Hematopoietic multipotent progenitor cell treated with erythropoietin and hydrocortisone succinate and interleukin-3 and kit ligand, for 8 days (in vitro differentiated cells): ENCODE measurements at regions not wholly inside any gene's neighbourhood (a gene's known extent, or its start where the extent isn't known, plus 50 kb on each side); places are given as distances from the start of the nearest gene placed in this dataset.

ENCODE experiments used
- DNase-seq: peaks from one replicate; pipeline ENCODE4 v3.0.0-alpha.2; 2015

- no peak for DNase-seq
Observed at GRCh38 chr1:53378061-53378460, 50.2 kb upstream of the LRP8 start.

DNA sequence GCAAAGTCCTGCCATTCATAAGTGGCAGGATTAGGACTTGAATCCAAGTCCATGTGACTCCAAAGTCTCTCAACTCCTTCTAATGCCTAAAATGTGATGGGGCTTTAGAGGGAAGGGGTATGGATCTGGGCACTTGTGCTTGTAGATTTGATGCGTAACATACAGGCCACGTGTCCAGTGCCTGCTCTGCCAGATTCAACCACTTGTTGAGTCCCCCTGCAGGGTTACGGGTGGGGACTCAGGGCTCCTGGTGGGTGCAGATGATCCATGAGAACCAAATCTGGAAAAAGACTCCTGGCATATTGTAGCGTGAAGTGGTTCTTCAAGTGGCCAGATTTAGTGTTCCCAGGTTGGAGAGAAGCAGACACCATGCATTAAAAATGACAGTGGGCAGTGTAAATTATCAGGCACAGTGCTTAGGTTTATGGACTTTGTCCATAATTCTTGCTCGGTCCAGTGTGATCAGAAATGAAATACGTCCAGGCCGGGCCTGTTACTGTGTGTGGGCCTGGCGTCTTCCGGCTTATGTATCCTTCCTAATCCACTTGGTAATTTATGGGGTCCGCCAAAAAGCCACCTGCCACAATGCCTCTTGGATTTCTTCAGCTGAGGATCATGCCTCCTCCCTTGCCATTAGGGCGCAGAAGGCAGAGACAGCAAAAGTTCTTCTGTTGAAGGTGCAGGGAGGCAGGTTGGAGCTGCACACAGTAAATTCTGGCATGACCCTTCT, 51.2 kb upstream of the LRP8 start:
- no peak for DNase-seq

- DNase-seq: no peak
Observed at GRCh38 chr1:53379662-53380002, 51.8 kb upstream of the LRP8 start.

DNA sequence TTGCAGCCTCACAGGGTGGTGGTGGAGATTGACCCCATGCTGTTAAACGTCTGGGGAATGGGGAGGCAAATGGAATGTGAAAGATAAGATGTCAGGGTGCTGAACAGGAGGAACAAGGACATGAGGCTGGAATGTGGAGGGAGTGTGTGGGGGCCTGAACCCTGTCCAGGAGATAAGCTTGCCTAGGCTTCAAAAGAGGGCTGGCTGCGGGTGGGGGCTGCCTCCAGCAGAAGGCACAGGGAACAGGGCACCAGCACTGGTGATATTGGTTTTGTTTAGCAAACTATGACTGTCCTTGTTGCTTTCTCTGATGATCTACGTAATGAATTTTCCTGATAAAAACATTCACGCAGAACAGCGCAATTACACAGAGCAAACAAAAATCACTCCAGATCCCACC, 52.4 kb upstream of the LRP8 start:
- DNase-seq: no peak

DNA sequence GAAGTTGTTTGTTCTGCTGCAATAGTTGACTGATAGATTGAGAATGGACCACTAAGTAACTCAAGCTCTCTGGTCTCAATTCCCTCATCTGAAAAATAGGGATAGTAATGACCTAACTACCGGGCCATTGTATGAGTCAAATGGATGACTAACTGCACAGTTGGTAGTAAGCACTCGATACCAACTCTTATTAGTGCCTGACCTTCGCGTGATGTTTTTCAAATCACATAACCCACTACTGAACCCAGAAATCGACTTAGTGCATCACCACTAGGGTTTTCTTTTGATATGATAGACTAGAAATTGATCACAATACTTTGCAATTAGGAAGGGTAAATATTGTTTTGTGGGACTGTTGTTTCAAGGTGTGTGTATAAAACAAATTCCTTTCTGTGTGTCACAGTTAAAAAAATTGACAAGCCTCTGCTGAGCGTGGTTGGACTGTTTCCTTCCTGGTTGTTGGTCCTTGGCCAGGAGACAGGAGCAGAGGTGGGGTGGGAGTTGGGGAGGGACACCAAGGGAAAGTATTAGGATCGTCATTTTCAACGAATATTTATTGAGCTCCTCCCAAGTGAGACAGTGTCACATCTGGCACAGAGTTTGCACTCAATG, 54.0 kb upstream of the LRP8 start:
- DNase-seq: no peak

GRCh38 chr1:53383136-53383870, 55.4 kb upstream of the LRP8 start:
- DNase-seq: no peak

DNA sequence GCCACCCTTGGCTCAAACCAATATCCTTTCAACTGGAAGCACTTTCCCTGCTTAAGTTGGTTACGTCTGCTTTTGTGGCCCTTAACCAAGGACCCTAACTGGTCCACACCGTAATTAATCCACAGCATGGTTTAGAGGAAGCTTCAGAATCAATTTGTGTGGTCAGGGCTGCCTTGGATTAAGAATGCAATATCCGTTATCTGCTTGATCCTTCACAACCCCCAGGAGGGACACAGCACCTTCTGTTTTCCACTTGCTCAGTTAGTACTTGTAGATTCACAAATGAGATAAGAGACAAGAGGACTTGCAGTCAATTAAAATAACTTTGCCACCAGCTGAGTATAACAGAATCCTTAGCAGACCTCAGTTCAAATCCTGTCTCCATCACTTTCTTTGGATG, 56.9 kb upstream of the LRP8 start:
- no peak for DNase-seq

DNA sequence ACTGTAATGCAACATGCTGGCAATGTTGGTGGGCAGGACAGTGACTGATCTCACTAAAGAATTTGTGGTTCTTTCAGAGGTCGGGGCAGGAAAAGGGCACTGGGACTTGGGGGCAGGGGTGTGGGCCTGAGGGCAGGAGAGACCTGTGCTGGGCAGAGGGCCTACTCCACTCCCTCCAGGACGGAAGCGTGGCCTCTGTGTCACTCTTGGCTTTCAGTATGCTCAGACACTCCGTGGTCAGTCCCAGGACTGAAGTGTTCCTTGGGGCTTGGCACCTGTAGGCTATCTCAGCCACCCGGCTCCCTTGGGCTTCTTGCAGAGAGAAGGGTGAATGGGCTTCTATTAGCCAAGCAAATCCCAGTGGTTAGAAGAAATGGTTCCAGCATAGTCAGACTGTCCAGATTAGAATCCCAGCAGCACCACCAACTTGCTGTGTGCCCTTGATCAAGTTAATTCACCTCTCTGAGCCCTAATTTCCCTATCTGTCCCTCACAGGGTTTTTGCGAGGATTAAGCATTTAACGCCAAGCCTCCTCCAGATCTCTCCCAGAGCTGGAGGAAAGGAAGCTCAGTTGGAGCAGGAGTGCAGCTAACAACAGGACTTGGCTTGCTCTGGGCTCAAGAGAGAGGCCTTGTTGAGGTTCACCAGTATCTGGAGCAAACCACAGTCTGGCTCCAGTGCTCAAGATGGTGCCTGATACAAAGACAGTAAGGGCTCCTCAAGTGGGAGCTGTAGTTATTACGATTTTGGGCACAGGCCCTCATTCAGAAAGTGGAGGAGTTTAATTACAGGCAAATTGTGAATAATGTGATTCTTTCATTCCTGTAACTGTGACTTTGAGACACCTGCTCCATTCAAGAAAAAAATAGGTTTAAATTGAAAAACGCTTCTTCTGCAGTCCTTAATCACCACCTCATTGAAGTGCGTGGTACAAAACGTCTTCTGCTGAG, 57.7 kb upstream of the LRP8 start:
- DNase-seq: no peak

- DNase-seq: no peak
Observed at GRCh38 chr1:53388963-53389362, 61.1 kb upstream of the LRP8 start.

DNA sequence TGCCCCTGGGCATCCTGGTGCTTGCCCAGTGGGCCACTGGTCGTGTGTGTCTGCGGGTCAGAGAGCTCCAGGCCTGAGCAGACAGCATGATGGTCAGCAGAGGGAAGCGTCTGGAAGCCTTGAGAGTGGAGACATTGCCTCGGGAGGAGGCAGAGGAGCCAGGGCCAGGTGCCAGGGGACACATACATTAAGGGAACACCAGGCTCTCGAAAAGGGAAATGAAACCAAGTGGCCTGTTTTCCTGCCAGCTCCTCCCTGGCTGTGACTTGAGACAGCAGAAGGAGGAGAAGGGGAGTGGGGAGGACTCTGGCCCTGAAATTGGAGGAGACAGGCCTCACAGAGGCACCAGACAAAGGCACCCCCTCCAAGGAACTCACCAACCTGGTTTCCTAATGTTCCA, 62.4 kb upstream of the LRP8 start:
- DNase-seq: no peak

DNA sequence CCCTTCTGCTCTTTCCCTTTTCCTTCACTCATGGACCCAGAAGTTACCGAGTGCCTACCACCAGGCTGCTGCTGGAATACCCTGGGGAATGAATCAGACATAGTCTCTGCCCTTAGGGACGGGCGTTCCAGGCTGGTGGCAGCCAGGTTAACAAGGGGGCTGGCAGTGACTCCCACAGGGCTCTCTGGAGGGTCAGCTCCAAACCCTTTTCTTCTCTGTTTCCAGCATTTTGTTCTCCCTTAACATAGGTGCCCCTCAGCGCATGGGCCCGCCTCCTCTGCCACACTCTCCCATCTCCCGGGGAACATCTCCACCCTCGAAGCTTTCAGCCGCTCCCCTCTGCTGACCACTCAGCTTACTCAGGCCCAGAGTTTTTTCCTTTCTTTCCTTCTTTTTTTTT, 62.9 kb upstream of the LRP8 start:
- no peak for DNase-seq

- no peak for DNase-seq
Observed at GRCh38 chr1:53391296-53391695, 63.4 kb upstream of the LRP8 start.

GRCh38 chr1:53391982-53392381, 64.1 kb upstream of the LRP8 start:
- no peak for DNase-seq

DNA sequence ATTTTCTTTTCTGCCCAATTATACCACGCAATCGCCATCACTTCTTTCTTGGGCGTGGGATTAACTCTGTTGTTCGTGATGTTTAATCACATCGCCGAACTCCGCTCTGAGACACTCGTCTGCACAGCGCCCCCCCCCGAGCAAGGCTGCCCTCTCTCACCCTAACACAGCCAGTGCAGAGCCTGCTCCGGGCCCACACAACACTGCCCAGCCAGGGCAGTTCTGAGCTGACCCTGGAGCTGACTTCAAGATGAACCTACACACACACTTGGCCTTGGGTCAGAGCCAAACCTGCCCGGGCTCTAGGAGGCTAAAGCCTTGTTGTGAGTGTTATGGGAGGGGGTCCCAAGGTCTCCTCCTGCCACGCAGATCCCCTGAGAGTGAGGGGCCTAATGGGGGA, 64.6 kb upstream of the LRP8 start:
- no peak for DNase-seq

- DNase-seq: peak; percentile 62
Observed at GRCh38 chr1:53393325-53393792, 65.5 kb upstream of the LRP8 start.

GRCh38 chr1:53394306-53394705, 64.9 kb upstream of the DMRTB1 start:
- DNase-seq: no peak

DNA sequence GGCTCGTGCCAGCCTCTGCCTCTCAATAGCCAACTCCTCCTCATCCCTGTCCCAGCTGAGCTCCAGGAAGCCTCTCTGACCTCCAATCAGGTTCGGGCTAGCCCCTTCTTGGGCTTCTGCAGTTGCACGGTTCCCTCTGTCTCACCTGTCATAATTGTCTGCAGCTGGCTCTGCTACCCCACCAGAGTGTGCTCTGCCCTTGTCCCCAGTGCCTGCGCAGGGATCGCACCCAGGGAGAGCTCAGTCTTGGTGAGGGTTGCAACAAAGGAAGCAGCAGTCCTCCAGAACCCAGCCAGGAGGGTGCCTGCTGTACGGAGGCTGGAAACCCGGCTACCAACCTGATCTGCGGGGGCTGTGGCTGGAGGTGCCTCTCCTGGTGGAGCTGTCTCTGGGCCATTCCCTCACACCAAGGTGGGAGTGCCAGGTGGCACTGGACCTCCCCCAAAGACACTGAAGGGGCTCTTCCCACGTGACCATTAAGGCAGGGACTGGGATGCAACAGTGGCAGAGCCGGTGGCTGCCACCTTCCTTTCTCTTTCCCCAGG, 63.5 kb upstream of the DMRTB1 start:
- no peak for DNase-seq

GRCh38 chr1:53396573-53397268, 62.5 kb upstream of the DMRTB1 start:
- DNase-seq: no peak

DNA sequence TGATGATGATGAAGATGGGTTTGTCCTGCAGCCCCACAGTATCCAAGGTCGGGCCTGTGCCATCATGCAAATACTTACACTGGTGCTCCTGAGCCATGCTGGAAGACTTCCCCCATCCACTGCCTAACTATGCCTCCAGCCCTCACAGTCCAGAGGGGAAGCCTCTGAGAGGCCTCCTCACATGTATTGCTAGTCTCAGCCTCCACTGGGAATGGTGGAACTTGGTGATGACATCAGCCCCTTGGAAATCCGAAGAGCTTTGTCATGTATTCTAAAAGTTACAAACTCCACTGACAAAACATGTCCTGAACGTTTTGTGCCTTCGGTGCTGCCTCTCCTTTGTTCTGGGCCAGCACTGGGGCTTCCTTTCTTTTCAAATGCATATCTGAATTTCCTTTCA, 61.1 kb upstream of the DMRTB1 start:
- DNase-seq: no peak

- no peak for DNase-seq
Observed at GRCh38 chr1:53398576-53399365, 60.4 kb upstream of the DMRTB1 start.
